Stimulated activated CD8-positive, alpha-beta memory T cell treated with anti-CD3 and anti-CD28 coated beads, Interleukin-15, amount 100 ng/mL, for 48 hours (primary cell): ENCODE measurements at regions not wholly inside any gene's neighbourhood (a gene's known extent, or its start where the extent isn't known, plus 50 kb on each side); places are given as distances from the start of the nearest gene placed in this dataset.

Experiments
- DNase-seq, 2 donors: peaks; one replicate each; pipeline ENCODE4 v3.0.0-alpha.2; 2020; ENCODE audit warnings: low read depth in 2 of 2

DNA sequence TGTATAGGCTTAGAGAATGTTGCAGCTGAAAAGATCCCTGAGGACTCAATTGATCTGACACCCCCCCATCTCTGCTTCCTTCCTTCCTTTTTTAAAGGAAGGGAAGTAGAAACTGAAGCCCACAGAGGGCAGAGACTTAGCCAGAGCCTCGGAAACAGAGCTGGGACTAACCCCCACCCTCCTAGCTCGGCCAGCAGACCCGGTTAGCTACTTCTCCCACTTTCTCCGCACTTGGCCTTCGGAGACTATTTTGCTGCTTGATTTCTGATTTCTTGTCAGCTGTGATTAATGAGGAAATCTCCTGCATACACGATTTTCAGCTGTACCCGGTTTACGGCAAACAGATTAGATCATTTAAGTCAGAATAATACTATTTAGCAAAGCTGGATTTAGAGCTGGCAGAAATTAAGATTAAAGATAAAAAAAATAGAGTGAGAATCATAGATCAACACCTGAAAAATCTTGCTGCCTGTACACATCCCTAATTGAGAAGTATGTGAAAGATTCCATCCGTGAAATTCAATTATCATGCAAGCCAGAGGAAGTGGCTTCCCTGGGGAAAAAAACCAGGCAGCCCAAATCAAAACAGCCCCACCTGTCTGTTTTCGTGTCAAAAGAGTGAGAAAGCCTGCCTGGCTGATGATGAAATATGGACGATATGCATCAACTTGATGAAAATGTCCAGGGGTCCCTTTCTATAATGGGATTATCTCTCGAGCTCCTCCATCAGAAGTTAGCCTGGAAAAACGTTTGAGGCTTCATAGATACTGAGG is 159.5 kb upstream of the SHB start:
- no peak for DNase-seq

DNA sequence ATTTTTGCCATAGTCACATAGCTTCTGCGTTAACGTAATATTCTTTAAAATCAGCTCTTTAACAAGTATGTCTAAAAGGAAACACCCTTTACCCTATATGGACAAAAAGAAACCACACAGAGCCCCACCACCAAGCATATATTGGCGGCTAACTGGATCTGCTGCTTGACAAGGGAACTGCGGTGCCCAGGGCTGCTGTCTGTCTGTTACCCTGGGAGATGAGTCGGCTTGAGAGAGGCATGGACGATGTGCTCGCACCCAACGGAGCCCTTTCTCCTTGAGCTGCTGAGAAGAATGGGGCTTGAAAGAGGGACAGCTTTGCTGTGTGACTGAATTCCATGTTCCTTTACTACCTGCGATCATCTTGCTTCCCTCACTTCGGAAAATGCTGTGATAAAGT is 158.6 kb upstream of the SHB start:
- DNase-seq, result no peak

DNA sequence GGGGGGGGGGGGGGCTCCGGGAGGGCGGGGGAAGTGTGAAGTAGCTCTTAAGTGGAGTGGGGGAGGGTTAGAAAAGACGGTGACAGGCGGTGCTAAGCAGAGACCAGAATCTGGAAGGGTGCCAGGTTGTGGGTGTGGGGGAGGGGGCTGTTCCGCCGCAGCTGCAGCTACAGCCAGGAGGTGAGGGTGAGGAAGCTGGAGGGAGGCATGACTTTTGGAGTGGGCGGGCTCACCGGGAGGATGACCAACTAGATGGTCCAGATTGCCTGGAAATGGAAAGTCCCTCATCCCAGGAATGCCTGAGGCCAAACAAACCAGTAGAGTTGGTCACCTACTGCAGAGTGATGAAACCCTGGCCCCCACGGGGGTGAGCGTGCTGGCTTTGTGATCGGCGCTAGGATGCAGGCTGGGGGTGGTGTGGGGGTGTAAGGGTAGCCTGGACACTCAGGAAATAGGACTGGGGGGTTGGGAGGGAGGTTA is 158.1 kb upstream of the SHB start:
- peak; percentile 32 to 42 for DNase-seq

DNA sequence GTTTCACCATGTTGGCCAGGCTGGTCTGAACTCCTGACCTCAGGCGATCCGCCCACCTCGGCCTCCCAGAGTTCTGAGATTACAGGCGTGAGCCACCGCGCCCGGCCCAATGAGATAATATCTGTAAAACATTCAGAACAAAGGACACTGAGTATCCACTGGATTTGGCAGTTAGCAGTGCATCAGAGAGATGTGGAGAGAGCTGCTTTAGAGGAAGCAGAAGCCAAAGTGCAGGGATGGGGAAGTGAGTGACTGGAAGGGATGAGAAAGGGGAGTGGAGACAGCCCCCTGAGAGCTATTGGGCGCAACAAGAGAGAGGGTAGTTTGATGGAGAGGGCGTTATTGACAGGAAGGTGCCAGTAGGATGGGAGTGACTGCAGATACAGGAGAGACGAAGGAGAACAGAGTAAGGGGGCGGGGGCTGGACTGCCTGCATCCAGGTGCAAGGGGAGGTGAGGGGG is 157.5 kb upstream of the SHB start:
- no peak for DNase-seq

DNA sequence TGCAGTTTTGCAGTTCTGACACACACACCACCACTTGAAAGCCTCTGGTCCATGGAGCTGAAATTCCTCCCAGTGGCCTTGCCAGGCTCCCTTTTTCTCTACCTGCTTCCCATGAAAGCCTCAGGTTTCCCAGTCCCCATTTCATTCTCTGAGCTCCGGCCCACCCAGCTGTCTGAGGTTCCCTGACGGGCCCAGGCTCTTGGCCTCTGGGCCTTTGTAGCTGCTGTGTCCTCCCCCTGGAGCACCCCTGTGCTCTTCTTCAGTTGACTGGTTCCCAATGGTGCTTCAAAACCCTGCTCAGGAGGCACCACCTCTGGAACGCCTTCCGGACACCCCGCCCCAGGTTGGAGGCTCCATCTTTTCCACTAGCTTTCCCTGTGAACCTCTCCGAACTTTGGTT is 155.9 kb upstream of the SHB start:
- DNase-seq, result no peak

DNA sequence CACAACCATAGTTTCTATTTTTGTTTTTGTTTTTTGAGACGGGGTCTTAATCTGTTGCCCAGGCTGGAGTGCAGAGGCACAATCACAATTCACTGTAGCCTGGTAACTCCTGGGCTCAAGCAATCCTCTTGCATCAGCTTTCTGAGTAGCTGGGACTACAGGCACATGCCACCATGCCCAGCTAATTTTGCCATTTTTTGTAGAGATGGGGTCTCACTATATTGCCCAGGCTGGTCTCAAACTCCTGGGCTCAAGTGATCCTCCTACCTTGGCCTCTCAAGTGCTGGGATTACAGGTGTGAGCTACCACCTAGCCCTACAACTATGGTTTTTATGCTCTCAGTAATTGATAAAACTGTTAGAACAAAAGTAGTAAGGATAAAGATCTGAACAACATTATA is 147.5 kb upstream of the SHB start:
- DNase-seq, result no peak

DNA sequence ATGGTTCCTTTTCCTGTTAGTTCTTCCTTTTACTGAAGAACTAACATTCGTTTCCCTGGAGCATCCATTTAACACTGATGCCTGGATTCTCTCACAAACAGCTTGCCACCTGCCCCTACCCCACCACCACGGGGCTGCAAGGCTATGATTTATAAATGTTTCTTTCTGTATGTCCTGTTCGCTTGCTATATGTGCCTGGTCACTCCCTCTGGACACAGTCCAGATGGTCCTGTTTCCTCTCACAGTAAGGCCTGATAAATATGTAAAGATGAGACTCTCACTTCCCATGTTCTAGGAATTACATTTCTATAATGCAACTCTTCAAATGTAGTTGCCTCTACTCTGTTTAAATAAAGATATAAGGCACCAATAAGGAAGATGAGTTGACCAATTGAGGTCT is 146.4 kb upstream of the SHB start:
- DNase-seq, result no peak

DNA sequence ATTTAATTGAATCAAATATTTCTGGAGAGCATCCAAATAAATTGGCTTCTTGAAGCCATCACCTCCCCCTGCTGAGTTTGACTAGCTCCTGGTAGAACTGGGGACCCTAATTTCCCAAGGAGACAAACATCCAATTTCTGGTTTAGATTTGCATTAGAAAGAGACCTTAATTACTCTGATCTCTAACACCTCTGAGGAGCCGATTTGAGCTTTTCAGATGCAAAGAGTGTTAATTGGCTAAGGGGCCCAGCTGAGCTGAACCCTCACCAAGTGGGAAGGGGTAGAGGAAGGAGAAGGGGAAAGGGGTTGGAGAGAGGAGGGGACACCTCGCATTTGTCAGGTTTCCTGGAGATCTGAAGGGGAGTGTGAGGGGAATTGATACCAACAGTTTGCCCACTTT is 145.4 kb upstream of the SHB start:
- no peak for DNase-seq

DNA sequence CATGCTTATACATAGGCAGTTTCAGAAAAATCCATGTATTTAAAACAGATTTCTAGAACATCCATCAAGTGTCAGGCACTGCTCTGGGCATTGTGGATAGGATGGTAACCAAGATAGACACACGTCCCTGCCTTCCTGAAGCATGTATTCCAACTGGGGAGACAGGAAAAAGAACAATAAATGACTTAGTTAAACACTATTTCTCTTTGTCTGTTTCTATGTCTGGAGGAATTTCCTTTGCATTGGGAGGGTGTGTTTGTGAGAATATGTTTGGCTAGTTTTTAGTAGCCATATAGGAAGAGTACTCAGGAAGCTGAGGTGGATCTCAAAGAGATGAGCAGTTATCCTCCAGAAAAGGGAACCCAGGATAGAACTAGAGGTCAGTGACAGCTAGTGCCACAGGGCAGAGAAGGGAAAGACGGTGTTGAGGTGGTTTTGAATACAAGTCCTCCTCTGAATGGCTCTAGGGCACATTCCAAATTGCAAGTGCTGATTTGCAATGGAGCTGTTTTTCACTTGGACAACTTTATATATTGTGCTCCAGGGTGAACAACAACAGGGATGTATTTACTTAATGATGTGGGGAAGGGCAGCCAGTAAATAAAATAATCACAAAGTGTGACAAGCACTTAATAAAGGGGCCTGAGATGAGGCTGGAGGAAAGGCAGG is 144.7 kb upstream of the SHB start:
- DNase-seq, result no peak

GRCh38 chr9:38212016-38212415 is 143.0 kb upstream of the SHB start:
- DNase-seq, result no peak

GRCh38 chr9:38211002-38211401 is 142.0 kb upstream of the SHB start:
- no peak for DNase-seq

DNA sequence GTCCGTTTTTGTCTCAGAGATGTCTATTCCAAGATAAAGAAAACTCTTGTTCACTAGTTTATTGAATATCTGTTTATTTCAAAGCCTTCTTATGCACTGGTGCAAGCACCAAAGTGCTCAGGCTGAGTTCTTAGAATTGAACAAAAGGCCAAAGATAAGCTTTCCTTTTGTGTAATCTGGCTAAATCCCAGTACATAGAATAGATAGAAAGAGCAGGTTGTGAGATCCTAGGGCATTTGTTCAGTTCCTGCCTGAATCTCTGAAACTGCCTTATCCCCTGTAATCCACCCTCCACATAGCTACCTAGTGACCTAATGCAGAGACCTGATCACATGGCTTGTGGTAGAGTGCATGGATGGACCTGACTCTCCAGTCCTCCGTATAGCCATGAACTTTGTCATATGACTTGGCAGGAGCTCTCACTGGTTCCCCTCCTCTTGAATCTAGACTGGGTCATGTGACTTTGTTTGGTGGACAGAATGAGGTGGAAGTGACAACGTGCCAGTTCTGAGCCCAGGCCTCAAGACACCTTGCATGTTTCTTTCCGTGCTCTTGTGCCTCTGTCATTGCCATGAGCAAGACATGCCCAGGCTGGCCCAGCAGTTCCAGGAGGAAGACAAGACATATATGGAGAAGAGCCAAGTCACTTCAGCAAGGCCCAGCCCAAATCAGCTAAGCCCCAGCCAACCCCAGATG is 139.3 kb upstream of the SHB start:
- no peak for DNase-seq

DNA sequence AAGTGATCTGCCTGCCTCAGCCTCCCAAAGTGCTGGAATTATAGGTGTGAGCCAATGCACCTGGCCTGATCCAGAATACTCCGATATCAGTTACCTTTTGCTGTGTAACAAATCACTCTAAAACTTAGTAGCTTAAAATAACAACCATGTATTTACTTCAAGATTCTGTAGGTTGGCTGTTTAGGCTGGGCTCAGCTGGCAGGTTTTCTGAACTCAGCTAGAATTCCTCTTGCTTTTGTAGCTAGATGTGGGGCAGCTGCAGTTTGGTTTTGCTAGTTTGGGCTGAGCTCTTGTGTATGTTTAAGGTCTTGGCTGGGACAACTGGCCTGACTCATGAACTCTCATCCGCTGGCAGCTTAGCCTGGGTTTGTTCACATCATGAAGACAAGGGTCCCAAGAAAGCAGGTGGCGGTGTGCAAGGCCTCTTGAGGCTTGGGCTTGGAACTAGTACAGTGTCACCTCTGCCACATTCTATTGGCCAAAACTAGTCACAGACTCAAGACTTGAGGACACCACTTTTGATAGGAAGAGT is 138.3 kb upstream of the SHB start:
- no peak for DNase-seq

- DNase-seq, result no peak
These were observed 136.3 kb upstream of the SHB start for GRCh38 chr9:38205279-38205678.

- DNase-seq, result no peak
These were observed 133.4 kb upstream of the SHB start for GRCh38 chr9:38202336-38202938.

- DNase-seq, result no peak
These were observed 132.8 kb upstream of the SHB start for GRCh38 chr9:38201844-38202243.

- no peak for DNase-seq
These were observed 131.4 kb upstream of the SHB start for GRCh38 chr9:38200431-38200830.

- DNase-seq, result no peak
These were observed 129.1 kb upstream of the SHB start for GRCh38 chr9:38198140-38198539.

GRCh38 chr9:38196714-38197113 is 127.7 kb upstream of the SHB start:
- no peak for DNase-seq

GRCh38 chr9:38195737-38196161 is 126.7 kb upstream of the SHB start:
- no peak for DNase-seq

- no peak for DNase-seq
These were observed 125.8 kb upstream of the SHB start for GRCh38 chr9:38194870-38195269.

GRCh38 chr9:38192731-38193265 is 123.8 kb upstream of the SHB start:
- no peak for DNase-seq
